Cerebellar cortex (tissue), 1 donor: ENCODE measurements at regions not wholly inside any gene's neighbourhood (a gene's known extent, or its start where the extent isn't known, plus 50 kb on each side); places are given as distances from the start of the nearest gene placed in this dataset.

Experiments
- DNase-seq: peaks from one replicate; pipeline ENCODE4 v3.0.0-alpha.2; 2015; ENCODE audit warnings: low spot score

GRCh38 chr4:123455360-123455759, 58.8 kb downstream of the SPRY1 start:
- DNase-seq, result no peak

GRCh38 chr4:123462007-123462406, 65.4 kb downstream of the SPRY1 start:
- DNase-seq, result no peak

- DNase-seq, result no peak
Observed at GRCh38 chr4:123463869-123464268, 67.3 kb downstream of the SPRY1 start.

GRCh38 chr4:123465416-123465815, 68.8 kb downstream of the SPRY1 start:
- DNase-seq, result no peak

- no peak for DNase-seq
Observed at GRCh38 chr4:123466080-123466785, 69.6 kb downstream of the SPRY1 start.

- no peak for DNase-seq
Observed at GRCh38 chr4:123468479-123469031, 72.0 kb downstream of the SPRY1 start.

GRCh38 chr4:123469245-123469644, 72.7 kb downstream of the SPRY1 start:
- DNase-seq, result no peak

- DNase-seq, result no peak
Observed at GRCh38 chr4:123469696-123470095, 73.1 kb downstream of the SPRY1 start.

- DNase-seq, result no peak
Observed at GRCh38 chr4:123470640-123471039, 74.0 kb downstream of the SPRY1 start.

GRCh38 chr4:123471655-123472369, 75.2 kb downstream of the SPRY1 start:
- DNase-seq, result no peak

GRCh38 chr4:123474817-123475216, 78.2 kb downstream of the SPRY1 start:
- DNase-seq, result no peak

- no peak for DNase-seq
Observed at GRCh38 chr4:123476089-123476488, 79.5 kb downstream of the SPRY1 start.

GRCh38 chr4:123477711-123478209, 81.2 kb downstream of the SPRY1 start:
- peak; percentile 25 for DNase-seq

- DNase-seq, result peak; percentile 81
Observed at GRCh38 chr4:123478859-123479345, 82.3 kb downstream of the SPRY1 start.

- peak; percentile 91 for DNase-seq
Observed at GRCh38 chr4:123479944-123480343, 83.3 kb downstream of the SPRY1 start.

- peak; percentile 37 for DNase-seq
Observed at GRCh38 chr4:123480706-123481418, 84.3 kb downstream of the SPRY1 start.

- DNase-seq, result no peak
Observed at GRCh38 chr4:123481717-123482116, 85.1 kb downstream of the SPRY1 start.

GRCh38 chr4:123484291-123484926, 87.8 kb downstream of the SPRY1 start:
- DNase-seq, result no peak

GRCh38 chr4:123485601-123486000, 89.0 kb downstream of the SPRY1 start:
- DNase-seq, result no peak

- DNase-seq, result no peak
Observed at GRCh38 chr4:123488916-123489315, 92.3 kb downstream of the SPRY1 start.

GRCh38 chr4:123495530-123495929, 98.9 kb downstream of the SPRY1 start:
- no peak for DNase-seq

GRCh38 chr4:123496421-123496820, 99.8 kb downstream of the SPRY1 start:
- DNase-seq, result no peak
